ENCODE measurements at regions not wholly inside any gene's neighbourhood (a gene's known extent, or its start where the extent isn't known, plus 50 kb on each side); places are given as distances from the start of the nearest gene placed in this dataset.
A peak's percentile ranks its signal among the peaks of the same experiment; 100 is the strongest.

DNA sequence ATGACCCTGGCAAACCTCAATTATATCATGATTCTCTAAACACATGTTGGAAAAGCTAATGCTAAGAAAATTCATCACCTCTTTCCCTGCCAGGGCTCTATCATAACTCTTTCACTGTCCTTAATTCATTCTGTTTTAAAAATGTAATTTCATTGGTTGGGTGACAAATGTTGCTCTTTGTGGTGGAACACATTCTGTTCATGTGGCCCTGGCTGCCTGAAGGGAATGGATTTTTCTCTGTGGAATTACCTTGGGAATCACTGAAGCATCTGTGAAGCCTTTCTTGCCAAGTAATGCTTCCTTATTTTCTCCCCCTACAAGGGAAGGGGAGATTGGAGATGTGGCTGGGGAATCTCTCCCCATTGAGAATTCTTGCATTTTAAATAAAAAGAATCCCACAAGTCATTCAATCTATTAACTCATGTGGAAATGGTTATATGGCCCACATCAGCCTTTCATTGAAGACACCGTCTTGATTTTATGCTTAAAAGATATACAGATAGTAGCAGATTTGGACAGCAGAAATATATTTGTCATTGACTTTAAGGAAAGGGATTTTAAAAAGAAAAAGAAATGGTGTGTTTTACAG is 201.8 kb upstream of the NMUR2 start:
- no peaks in the 10 kb centered on the region for H3K9me3 Mint-ChIP-seq (ENCODE audit: unreplicated experiment)
- H3K4me3 Mint-ChIP-seq (ENCODE audit: unreplicated experiment): no peak overlapping the region
- no peaks in the 10 kb centered on the region for H3K27me3 Mint-ChIP-seq (ENCODE audit: insufficient read depth, unreplicated experiment)
- no TSS peak for BruUV-seq (replicated peaks)
- TF ChIP-seq, protein P1, sequence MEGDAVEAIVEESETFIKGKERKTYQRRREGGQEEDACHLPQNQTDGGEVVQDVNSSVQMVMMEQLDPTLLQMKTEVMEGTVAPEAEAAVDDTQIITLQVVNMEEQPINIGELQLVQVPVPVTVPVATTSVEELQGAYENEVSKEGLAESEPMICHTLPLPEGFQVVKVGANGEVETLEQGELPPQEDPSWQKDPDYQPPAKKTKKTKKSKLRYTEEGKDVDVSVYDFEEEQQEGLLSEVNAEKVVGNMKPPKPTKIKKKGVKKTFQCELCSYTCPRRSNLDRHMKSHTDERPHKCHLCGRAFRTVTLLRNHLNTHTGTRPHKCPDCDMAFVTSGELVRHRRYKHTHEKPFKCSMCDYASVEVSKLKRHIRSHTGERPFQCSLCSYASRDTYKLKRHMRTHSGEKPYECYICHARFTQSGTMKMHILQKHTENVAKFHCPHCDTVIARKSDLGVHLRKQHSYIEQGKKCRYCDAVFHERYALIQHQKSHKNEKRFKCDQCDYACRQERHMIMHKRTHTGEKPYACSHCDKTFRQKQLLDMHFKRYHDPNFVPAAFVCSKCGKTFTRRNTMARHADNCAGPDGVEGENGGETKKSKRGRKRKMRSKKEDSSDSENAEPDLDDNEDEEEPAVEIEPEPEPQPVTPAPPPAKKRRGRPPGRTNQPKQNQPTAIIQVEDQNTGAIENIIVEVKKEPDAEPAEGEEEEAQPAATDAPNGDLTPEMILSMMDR (IDR thresholded peaks at IDR 0.05; ENCODE audit: unreplicated experiment): no peak
- ChIA-PET POLR2A (no interaction called here), CTCF (no interaction called here)
- H3K36me3 Mint-ChIP-seq (ENCODE audit: insufficient read depth, unreplicated experiment): no peaks in the 10 kb centered on the region
- H3K4me1 Mint-ChIP-seq (ENCODE audit: insufficient read depth, unreplicated experiment): no peaks in the 10 kb centered on the region
- no peak overlapping the region for H3K27ac Mint-ChIP-seq (ENCODE audit: low read depth, unreplicated experiment)
- intact Hi-C loops (cut with micrococcal nuclease): no loop called here
- no peak for DNase-seq (ENCODE audit: unreplicated experiment)

DNA sequence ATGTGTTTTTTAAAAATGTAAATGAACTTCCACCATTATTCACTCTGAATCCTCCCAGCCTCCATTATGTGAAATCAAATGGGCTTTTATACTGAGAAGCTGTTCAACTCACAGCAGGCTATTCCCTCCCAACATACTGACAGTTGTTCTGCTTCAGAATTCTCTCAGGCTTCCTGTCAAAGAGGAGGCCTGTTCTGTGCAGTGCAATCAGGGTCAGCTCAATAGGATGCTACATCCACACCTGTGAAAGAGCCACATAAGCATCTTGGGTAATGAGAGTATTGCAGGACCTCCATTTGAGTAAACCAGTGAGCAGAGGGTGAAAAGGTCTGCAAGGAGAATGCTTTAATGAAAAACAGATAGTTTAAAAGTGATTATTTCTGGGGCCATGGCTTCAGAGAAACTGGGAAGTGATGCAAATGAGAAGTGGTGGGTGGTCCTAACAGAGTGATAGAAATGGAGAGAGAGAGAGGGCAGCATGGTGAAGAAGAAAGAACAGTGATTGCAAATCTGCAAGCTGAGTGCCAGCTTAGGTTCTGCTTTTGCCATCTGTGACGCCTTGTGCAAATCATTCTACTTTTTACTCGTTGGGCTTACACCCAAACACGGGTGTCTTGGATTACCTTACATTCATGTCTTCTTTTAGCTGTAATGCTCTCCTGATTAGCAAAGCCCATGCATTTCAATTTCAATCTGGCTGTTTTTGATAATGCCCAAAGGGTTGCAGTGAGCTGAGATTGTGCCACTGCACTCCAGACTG is 202.5 kb upstream of the NMUR2 start:
- intact Hi-C loops (cut with micrococcal nuclease): no loop called here
- no peak overlapping the region for H3K27ac Mint-ChIP-seq (ENCODE audit: low read depth, unreplicated experiment)
- no peaks in the 10 kb centered on the region for H3K36me3 Mint-ChIP-seq (ENCODE audit: insufficient read depth, unreplicated experiment)
- no peaks in the 10 kb centered on the region for H3K27me3 Mint-ChIP-seq (ENCODE audit: insufficient read depth, unreplicated experiment)
- CTCF ChIA-PET: interaction anchor here (0.6 to 1.6 kb wide), 4 partner anchors 72 to 1358 kb away, joined by 3 to 7 read pairs (median 3); no protein-coding TSS in a partner anchor
- no peak for DNase-seq (ENCODE audit: unreplicated experiment)
- H3K9me3 Mint-ChIP-seq (ENCODE audit: unreplicated experiment): no peaks in the 10 kb centered on the region
- H3K4me1 Mint-ChIP-seq (ENCODE audit: insufficient read depth, unreplicated experiment): no peaks in the 10 kb centered on the region
- TF ChIP-seq, protein P1 (IDR thresholded peaks at IDR 0.05; ENCODE audit: unreplicated experiment): no peak
- H3K4me3 Mint-ChIP-seq (ENCODE audit: unreplicated experiment): no peak overlapping the region
- POLR2A ChIA-PET: no interaction called here
- BruUV-seq (replicated peaks): no TSS peak

DNA sequence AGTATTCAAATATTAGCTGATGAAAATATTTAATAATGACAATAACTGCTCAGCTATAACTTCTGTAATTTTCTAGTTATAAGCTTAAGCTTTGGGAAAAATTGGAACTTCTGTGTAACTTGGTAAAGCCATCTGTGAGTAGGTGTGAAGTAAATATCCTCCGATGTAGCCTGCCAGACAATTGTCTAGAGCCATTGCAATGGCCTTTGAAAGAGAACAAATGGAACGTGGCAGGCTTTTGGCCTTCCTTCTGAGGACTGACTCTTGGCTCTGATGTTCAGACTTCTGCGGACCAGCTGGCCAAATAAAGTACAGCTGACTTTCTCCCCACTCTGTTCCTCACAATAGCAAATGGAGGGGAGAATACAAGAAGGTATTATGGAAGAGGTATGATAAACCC is 203.4 kb upstream of the NMUR2 start:
- DNase-seq (ENCODE audit: unreplicated experiment): no peak
- Mint-ChIP-seq H3K9me3 (ENCODE audit: unreplicated experiment) (no peaks in the 10 kb centered on the region), H3K4me3 (ENCODE audit: unreplicated experiment) (no peak overlapping the region), H3K27me3 (ENCODE audit: insufficient read depth, unreplicated experiment) (no peaks in the 10 kb centered on the region), H3K4me1 (ENCODE audit: insufficient read depth, unreplicated experiment) (no peaks in the 10 kb centered on the region), H3K27ac (ENCODE audit: low read depth, unreplicated experiment) (no peak overlapping the region), H3K36me3 (ENCODE audit: insufficient read depth, unreplicated experiment) (no peaks in the 10 kb centered on the region)
- intact Hi-C loops (cut with micrococcal nuclease): no loop called here
- POLR2A ChIA-PET: no interaction called here
- no TSS peak for BruUV-seq (replicated peaks)
- CTCF ChIA-PET: interaction anchor here (0.6 to 1.6 kb wide), 4 partner anchors 71 to 1357 kb away, joined by 3 to 7 read pairs (median 3); no protein-coding TSS in a partner anchor
- TF ChIP-seq, protein P1 (IDR thresholded peaks at IDR 0.05; ENCODE audit: unreplicated experiment): no peak

DNA sequence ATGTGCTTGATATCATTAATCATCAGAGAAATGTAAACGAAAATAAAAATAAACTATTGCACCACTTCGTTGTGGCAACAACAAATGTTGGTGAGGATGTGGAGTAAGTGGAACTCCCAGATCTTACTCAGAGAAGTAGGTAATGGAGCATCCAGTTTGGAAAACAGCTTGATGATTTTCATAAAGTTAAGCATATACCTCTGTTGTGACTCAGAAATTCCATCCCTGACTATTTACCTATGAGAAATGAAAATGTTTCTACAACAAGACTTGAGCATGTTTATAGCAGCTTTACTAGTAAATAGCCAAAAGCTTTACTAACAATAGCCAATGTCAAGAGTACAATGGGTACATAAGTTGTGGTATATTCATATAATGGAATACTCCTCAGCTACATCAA is 214.7 kb upstream of the NMUR2 start:
- ChIA-PET POLR2A (no interaction called here), CTCF (interaction anchor here (0.7 to 1.1 kb wide), 3 partner anchors 48 to 621 kb away, joined by 3 to 6 read pairs (median 4); no protein-coding TSS in a partner anchor)
- Mint-ChIP-seq H3K4me3 (ENCODE audit: unreplicated experiment) (no peak overlapping the region), H3K4me1 (ENCODE audit: insufficient read depth, unreplicated experiment) (no peaks in the 10 kb centered on the region), H3K27me3 (ENCODE audit: insufficient read depth, unreplicated experiment) (no peaks in the 10 kb centered on the region), H3K9me3 (ENCODE audit: unreplicated experiment) (no peaks in the 10 kb centered on the region), H3K36me3 (ENCODE audit: insufficient read depth, unreplicated experiment) (no peaks in the 10 kb centered on the region), H3K27ac (ENCODE audit: low read depth, unreplicated experiment) (no peak overlapping the region)
- no TSS peak for BruUV-seq (replicated peaks)
- intact Hi-C loops (cut with micrococcal nuclease): no loop called here
- peak; percentile 15 for DNase-seq (ENCODE audit: unreplicated experiment)
- TF ChIP-seq, protein P1 (IDR thresholded peaks at IDR 0.05; ENCODE audit: unreplicated experiment): no peak
